ENCODE measurements at regions not wholly inside any gene's neighbourhood (a gene's known extent, or its start where the extent isn't known, plus 50 kb on each side); places are given as distances from the start of the nearest gene placed in this dataset.

DNA sequence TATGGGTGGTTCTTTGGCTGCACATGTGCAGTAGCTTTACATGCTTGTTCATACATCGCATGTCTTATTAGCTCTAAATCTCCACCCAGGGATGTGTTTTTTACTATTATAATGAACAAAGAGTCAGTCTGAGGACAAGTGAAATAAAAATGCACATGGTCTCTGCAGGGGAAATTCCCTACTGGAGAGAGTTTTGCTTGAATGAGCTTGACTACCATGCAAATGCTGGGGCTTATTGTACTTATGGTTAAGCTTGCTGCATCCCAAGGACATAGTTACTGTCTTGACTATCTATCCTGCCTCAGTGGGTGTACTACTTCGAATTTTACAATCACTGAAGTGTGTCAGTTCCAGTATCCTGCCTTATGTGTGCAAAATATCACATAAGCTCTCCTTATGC is 362.7 kb downstream of the TDRD15 start:
- no peak for DNase-seq (ENCODE audit: low spot score)
- ATAC-seq = no peak

DNA sequence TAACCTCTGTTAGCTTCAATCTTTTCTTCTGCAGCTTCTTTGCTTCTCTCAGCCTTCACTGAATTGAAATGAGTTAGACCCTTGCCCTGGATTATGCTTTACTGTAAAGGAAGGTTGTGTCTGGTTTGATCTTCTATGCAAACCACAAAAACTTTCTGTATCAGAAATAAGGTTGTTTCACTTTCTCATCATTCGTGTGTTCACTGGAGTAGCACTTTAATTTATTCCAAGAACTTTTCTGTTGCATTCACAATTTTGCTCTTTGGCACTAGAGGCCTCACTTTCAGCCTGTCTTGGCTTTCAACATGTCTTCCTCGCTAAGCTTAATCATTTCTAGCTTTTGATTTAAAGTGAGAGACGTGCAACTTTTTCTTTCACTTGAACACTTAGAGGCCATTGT is 365.3 kb downstream of the TDRD15 start:
- no peak for ATAC-seq
- DNase-seq (ENCODE audit: low spot score) = no peak

DNA sequence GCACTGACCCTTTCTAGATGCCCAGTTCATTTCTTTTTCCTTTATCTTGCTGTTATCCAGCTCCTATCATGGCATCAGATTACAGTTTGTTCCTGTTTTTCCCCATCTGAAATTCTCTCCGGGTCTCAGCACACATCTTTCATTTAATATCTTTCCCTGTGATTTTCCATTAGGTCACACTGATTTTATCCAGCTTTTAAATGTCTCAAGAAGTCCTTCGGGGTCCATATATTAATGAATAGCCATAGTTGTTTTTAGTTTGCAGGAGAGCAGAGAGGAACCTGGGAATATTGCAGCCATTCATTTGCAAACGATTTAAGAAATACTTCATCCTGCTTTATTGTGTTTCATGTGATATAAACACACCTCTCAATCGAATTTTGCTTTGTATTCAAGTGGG is 374.2 kb downstream of the TDRD15 start:
- ATAC-seq (no peak), DNase-seq (ENCODE audit: low spot score) (no peak)

DNA sequence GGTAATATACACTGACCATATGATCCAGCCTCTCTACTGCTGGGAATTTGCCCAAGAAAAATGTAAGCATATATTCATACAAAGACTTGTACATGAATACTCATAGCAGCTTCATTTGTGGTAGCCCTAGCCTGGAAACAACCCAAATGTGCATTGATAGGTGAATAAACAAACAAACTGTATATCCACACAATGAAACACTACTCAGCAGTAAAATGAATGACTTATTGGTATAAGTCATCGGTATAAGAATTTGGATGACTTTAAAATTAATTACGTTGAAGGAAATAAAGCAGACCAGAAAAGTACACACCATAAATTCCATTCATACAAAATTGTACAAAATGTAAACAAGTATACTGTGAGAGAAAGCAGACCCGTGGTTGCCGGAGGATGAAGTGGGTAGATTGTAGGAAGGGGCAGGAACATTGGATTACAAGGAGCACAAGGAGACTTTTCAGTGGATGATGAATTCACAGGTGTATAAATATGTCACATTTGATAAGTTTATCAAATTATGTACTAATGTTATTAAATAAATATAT is 376.7 kb downstream of the TDRD15 start:
- DNase-seq (ENCODE audit: low spot score) (no peak), ATAC-seq (no peak)

DNA sequence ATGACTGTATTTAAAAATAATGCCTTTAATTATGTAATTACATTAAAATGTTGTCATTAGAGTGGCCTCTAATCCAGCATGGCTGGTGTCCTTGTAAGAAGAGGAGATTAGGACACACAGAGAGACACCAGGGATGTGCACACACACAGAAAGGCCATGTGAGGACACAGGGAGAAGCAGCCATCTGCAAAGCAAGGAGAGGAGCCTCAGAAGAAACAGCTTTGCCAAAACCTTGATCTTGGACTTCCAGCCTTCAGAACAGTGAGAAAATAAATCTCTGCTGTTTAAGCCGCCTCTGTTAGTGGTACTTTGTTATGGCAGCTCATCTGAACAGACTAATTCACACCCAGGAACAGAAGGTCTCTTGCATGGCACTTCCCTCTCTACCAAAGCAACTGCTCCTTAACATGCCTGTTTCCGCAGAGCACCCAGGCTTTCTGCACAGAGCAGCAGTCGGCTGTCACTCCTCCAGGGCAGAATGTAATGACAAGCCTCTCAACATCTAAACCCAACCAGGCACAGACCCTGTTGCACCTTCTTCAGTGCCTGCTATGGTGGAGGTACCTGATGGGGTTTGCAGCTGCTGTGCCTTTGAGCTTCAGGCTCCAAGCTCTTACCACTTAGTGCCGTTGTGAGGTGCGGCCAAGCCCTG is 377.7 kb downstream of the TDRD15 start:
- no peak for ATAC-seq

GRCh38 chr2:21515903-21516302 is 392.1 kb downstream of the TDRD15 start:
- ATAC-seq (no peak), DNase-seq (ENCODE audit: low spot score) (no peak)

More for the DNA sequence above, 377.7 kb downstream of the TDRD15 start:
- DNase-seq (ENCODE audit: low spot score) = no peak

DNA sequence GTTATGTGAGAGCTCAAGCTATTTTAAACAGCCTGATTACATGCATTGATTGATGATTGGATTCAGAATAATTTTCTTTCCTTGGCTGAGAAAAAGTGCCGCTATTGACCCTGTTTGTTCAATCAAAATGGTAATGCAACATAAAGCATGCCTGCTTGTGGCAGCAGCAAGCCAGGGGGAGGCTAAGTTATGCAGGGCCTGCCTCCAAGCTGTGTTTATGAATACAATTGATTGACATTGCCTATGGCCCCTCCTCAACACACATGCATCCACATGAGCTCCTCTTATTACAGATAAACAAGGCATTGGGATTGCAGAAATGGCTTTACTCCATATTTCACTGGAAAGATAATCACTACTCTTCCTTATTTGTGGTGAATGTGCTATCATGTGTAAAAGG is 395.6 kb downstream of the TDRD15 start:
- DNase-seq (ENCODE audit: low spot score) = no peak
- ATAC-seq = no peak

- DNase-seq (ENCODE audit: low spot score) = no peak
- ATAC-seq = no peak
Measured at GRCh38 chr2:21519821-21520220, 396.1 kb downstream of the TDRD15 start.

GRCh38 chr2:21535826-21536225 is 412.1 kb downstream of the TDRD15 start:
- ATAC-seq (no peak), DNase-seq (ENCODE audit: low spot score) (no peak)

DNA sequence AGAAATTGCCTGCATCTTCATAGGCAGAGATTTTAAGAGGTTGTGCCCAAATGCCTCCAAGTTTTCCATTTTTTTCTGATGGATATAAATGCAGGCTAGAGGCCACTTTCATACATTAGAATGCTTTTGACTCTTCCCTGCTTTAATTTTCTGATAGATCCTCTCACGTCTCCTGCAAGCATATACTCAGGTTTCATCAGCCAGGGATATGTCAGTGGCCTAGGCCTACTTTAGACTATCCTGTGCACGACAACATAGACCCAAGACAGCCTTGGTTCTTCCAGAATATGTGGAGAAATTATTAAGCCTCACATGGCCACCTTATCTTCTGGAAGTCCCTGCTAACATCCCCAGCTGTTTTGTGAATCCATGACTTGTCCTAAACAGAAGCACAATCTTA is 415.9 kb downstream of the TDRD15 start:
- no peak for DNase-seq (ENCODE audit: low spot score)
- no peak for ATAC-seq

DNA sequence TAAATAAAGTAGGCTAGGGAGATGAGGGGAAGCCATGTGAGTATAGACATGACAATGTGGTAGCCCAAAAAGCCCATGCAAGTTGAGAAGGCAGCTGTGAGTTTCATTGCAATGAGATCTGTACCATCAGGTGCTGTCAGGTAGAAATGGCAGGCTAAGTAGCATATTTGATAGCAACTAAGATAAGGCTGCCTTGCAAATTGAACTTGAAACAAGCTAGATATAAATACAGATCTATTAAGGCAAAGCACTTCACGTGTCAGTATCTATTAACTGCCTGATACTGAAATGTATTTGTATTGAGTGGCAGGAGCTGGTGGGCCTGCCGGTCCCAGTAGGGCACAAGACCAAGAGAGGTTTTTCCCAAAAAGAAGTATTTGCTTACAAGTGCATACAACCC is 419.9 kb downstream of the TDRD15 start:
- ATAC-seq = no peak
- DNase-seq (ENCODE audit: low spot score) = no peak

DNA sequence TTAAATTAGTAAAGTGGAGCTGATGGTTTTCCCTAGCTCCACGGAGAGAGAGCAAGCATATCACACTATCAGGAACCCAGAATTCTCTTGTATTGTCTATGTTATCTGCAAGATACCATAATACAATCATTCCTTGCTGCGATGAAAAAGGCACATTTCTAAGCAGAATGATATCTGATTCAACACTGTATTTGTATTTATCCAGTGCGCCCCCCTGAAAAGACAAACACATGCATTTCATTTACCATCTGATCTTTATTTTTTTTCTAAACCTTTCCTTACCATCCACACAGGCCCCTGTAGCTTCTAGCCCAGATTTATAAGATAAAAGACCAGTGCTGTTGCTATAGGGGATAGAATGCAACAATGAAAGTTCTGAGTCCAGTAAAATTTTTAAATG is 420.6 kb downstream of the TDRD15 start:
- ATAC-seq = no peak
- no peak for DNase-seq (ENCODE audit: low spot score)

GRCh38 chr2:21552981-21553380 is 429.2 kb downstream of the TDRD15 start:
- DNase-seq (ENCODE audit: low spot score) (no peak), ATAC-seq (no peak)

DNA sequence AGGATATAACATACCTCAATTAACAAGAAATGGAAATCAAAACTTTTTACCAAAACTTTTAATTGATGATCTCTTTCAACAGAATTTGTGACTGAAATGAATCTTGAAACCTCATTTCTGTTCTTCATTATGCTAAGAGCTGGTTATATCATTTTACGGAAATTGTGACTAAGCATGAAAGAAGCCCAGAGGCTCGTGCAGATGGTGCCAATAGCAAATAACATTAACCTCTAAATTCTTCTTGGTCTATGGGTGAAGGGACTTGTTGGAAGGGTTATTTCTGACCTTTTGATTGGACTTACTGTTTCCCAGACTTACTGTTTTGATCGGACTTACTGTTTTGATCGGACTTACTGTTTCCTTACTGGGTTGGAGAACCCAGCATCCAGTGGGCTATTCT is 435.6 kb downstream of the TDRD15 start:
- DNase-seq (ENCODE audit: low spot score) = no peak
- no peak for ATAC-seq

- ATAC-seq = no peak
Measured at GRCh38 chr2:21561965-21562364, 438.2 kb downstream of the TDRD15 start.

GRCh38 chr2:21567395-21567794 is 443.6 kb downstream of the TDRD15 start:
- no peak for ATAC-seq

More at GRCh38 chr2:21561965-21562364, 438.2 kb downstream of the TDRD15 start:
- no peak for DNase-seq (ENCODE audit: low spot score)

GRCh38 chr2:21571686-21572085 is 447.9 kb downstream of the TDRD15 start:
- ATAC-seq (no peak), DNase-seq (ENCODE audit: low spot score) (no peak)

More at GRCh38 chr2:21567395-21567794, 443.6 kb downstream of the TDRD15 start:
- DNase-seq (ENCODE audit: low spot score) = no peak

GRCh38 chr2:21580391-21580790 is 456.6 kb downstream of the TDRD15 start:
- ATAC-seq = no peak
- DNase-seq (ENCODE audit: low spot score) = no peak

- ATAC-seq = no peak
- no peak for DNase-seq (ENCODE audit: low spot score)
Measured at GRCh38 chr2:21585881-21586280, 462.1 kb downstream of the TDRD15 start.

GRCh38 chr2:21590026-21590690 is 466.4 kb downstream of the TDRD15 start:
- ATAC-seq = no peak
- DNase-seq (ENCODE audit: low spot score) = no peak

- ATAC-seq = no peak
Measured at GRCh38 chr2:21591926-21592325, 468.2 kb downstream of the TDRD15 start.

DNA sequence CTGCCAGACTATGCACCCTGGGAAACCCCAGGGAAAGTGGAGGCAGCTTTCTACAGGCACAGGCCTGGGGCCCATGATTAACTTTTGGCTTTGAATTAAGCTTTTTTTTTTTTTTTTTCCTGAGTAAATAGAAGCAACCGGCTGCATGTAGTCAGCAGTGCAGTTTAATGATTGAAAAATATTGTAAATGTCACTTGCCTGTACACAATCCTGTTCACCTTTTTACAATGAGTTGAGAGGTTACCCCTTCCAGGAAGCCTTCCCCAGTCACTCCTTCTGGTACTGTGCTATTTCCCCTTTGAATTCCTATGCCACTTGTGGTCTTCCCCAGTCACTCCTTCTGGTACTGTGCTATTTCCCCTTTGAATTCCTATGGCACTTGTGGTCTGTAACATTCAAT is 475.6 kb downstream of the TDRD15 start:
- peak; percentile 87 for ATAC-seq

More at GRCh38 chr2:21591926-21592325, 468.2 kb downstream of the TDRD15 start:
- no peak for DNase-seq (ENCODE audit: low spot score)

More for the DNA sequence above, 475.6 kb downstream of the TDRD15 start:
- no peak for DNase-seq (ENCODE audit: low spot score)
